ENCODE measurements at regions not wholly inside any gene's neighbourhood (a gene's known extent, or its start where the extent isn't known, plus 50 kb on each side); places are given as distances from the start of the nearest gene placed in this dataset.

- ChIA-PET SMC1A (ENCODE audit: uncharacterized antibody, unreplicated experiment) (no interaction called here), POLR2A (no interaction called here), CTCF (no interaction called here), RAD21 (ENCODE audit: unreplicated experiment) (no interaction called here)
- no peak overlapping the region for H3K27ac ChIP-seq (ENCODE audit: control insufficient read depth, insufficient read depth)
- FAIRE-seq, result no peak
- intact Hi-C loops (cut with micrococcal nuclease; ENCODE audit: unreplicated experiment) (loop anchor here (10.0 kb wide), 1 partner anchor 512 kb away; no protein-coding TSS in a partner anchor), in situ Hi-C loops (cut with MboI) (no loop called here)
- H3K36me3 ChIP-seq (ENCODE audit: control insufficient read depth in 2 of 2, insufficient read depth in 2 of 2, low read length in 1 of 2), result no peaks in the 10 kb centered on the region
- H3K4me1 ChIP-seq (ENCODE audit: control insufficient read depth, insufficient read depth, low read length), result no peaks in the 10 kb centered on the region
- no peak overlapping the region for H3K4me3 ChIP-seq
- no peak overlapping the region for H2AFZ ChIP-seq (ENCODE audit: control insufficient read depth, low read depth, low read length)
- TF ChIP-seq IRF5 (IDR thresholded peaks at IDR 0.05; ENCODE audit: borderline replicate concordance) (no peak), ZZZ3 (IDR thresholded peaks at IDR 0.05; ENCODE audit: control insufficient read depth, insufficient read length, low read depth) (no peak), ZNF592 (IDR thresholded peaks at IDR 0.05) (no peak), SPI1 (IDR thresholded peaks at IDR 0.05; ENCODE audit: borderline replicate concordance, insufficient read depth, low read depth, low read length) (no peak), ZBED1 (IDR thresholded peaks at IDR 0.05; ENCODE audit: borderline replicate concordance) (no peak)
- no peaks in the 10 kb centered on the region; the same call in 2 of the 3 replicates for H3K9me3 ChIP-seq (replicated peaks; ENCODE audit: control insufficient read depth, insufficient read depth, low read length)
- no peak for DNase-seq (ENCODE audit: low read depth, low spot score)
- ATAC-seq, result no peak
- no peaks in the 10 kb centered on the region for H3K27me3 ChIP-seq (replicated peaks in 1 of 2; ENCODE audit: control insufficient read depth in 2 of 2, insufficient read depth in 2 of 2, low read length in 1 of 2)
- no TSS peak for BruUV-seq (replicated peaks)
- H4K20me1 ChIP-seq (ENCODE audit: control insufficient read depth, insufficient read depth), result no peaks in the 10 kb centered on the region
- no peak overlapping the region for H3K9ac ChIP-seq (ENCODE audit: control insufficient read depth, insufficient read depth, low read length)
- no peak overlapping the region for H3K4me2 ChIP-seq (ENCODE audit: control insufficient read depth, insufficient read depth)
- H3K79me2 ChIP-seq (ENCODE audit: control insufficient read depth, insufficient read depth, low read length), result no peaks in the 10 kb centered on the region
These were observed 598.5 kb downstream of the PDCD6IP start for GRCh38 chr3:34396956-34397355.
